H9 (cell line): ENCODE measurements at regions not wholly inside any gene's neighbourhood (a gene's known extent, or its start where the extent isn't known, plus 50 kb on each side); places are given as distances from the start of the nearest gene placed in this dataset.

Experiments
- DNase-seq: peaks from one replicate; pipeline ENCODE4 v3.0.0-alpha.2; 2017
- H2AFZ ChIP-seq: one replicate; pipeline ENCODE4 v1.6.1; 2013; ENCODE audit warnings: mild to moderate bottlenecking, low read length, control low read depth, moderate library complexity
- H2AK5ac ChIP-seq: 2 replicates; pipeline ENCODE4 v1.6.1; 2013; ENCODE audit warnings: low read length, control low read depth, mixed read lengths; ENCODE audit not compliant: insufficient read length
- H2BK120ac ChIP-seq: one replicate; pipeline ENCODE4 v1.6.1; 2013; ENCODE audit warnings: low read depth, mild to moderate bottlenecking, low read length, control low read depth, inconsistent platforms; ENCODE audit not compliant: poor library complexity, severe bottlenecking
- H2BK12ac ChIP-seq: 2 replicates; pipeline ENCODE4 v1.6.1; 2013; ENCODE audit warnings: low read length, control low read depth, mixed read lengths, low read depth; ENCODE audit not compliant: insufficient read length
- H2BK15ac ChIP-seq: 2 replicates; pipeline ENCODE4 v1.6.1; 2013; ENCODE audit warnings: low read depth, low read length, control low read depth
- H2BK20ac ChIP-seq: one replicate; pipeline ENCODE4 v1.6.1; 2013; ENCODE audit warnings: low read depth, mild to moderate bottlenecking, low read length, control low read depth, inconsistent platforms; ENCODE audit not compliant: poor library complexity, severe bottlenecking
- H2BK5ac ChIP-seq: 2 replicates; pipeline ENCODE4 v1.6.1; 2013; ENCODE audit warnings: low read length, control low read depth, mixed read lengths; ENCODE audit not compliant: insufficient read length
- H3K14ac ChIP-seq: 2 replicates; pipeline ENCODE4 v1.6.1; 2013; ENCODE audit warnings: low read length, control low read depth; ENCODE audit not compliant: insufficient read depth
- H3K18ac ChIP-seq: 2 replicates; pipeline ENCODE4 v1.6.1; 2013; ENCODE audit warnings: low read depth, mild to moderate bottlenecking, mixed read lengths, low read length, control low read depth; ENCODE audit not compliant: insufficient read length
- H3K23ac ChIP-seq: 2 replicates; pipeline ENCODE4 v1.6.1; 2013; ENCODE audit warnings: low read length, control low read depth, mixed read lengths, low read depth; ENCODE audit not compliant: insufficient read length
- H3K23me2 ChIP-seq: 2 replicates; pipeline ENCODE4 v1.6.1; 2013; ENCODE audit warnings: low read depth, mild to moderate bottlenecking, mixed read lengths, low read length, control low read depth; ENCODE audit not compliant: insufficient read length, poor library complexity, severe bottlenecking
- H3K27ac ChIP-seq: 2 replicates; pipeline ENCODE4 v1.5.1; 2013; ENCODE audit warnings: low read length, control low read depth, mixed read lengths, low read depth; ENCODE audit not compliant: insufficient read length
- H3K27me3 ChIP-seq: 2 replicates; pipeline ENCODE4 v1.6.1; 2013; ENCODE audit warnings: low read length, control low read depth, inconsistent platforms; ENCODE audit not compliant: insufficient read depth
- H3K4ac ChIP-seq: 2 replicates; pipeline ENCODE4 v1.6.1; 2013; ENCODE audit warnings: low read depth, mild to moderate bottlenecking, control low read depth, inconsistent platforms, low read length, moderate library complexity
- H3K4me1 ChIP-seq: 2 replicates; pipeline ENCODE4 v1.6.1; 2013; ENCODE audit warnings: low read length, control low read depth, inconsistent platforms; ENCODE audit not compliant: insufficient read depth
- H3K4me2 ChIP-seq: 2 replicates; pipeline ENCODE4 v1.6.1; 2013; ENCODE audit warnings: low read length, control low read depth, mixed read lengths; ENCODE audit not compliant: insufficient read length, insufficient read depth
- H3K56ac ChIP-seq: 2 replicates; pipeline ENCODE4 v1.6.1; 2013; ENCODE audit warnings: low read depth, mild to moderate bottlenecking, mixed read lengths, low read length, control low read depth; ENCODE audit not compliant: insufficient read length
- H3K79me1 ChIP-seq: 2 replicates; pipeline ENCODE4 v1.6.1; 2013; ENCODE audit warnings: low read depth, mild to moderate bottlenecking, moderate library complexity, low read length, control low read depth, inconsistent platforms; ENCODE audit not compliant: insufficient read depth, poor library complexity, severe bottlenecking
- H3K79me2 ChIP-seq: 2 replicates; pipeline ENCODE4 v1.6.1; 2013; ENCODE audit warnings: low read length, control low read depth, inconsistent platforms; ENCODE audit not compliant: insufficient read depth
- H3K9ac ChIP-seq: 2 replicates; pipeline ENCODE4 v1.6.1; 2013; ENCODE audit warnings: low read length, control low read depth, mixed read lengths; ENCODE audit not compliant: insufficient read length; ENCODE audit errors: extremely low read depth
- H3K9me3 ChIP-seq: one replicate; pipeline ENCODE4 v1.6.1; 2013; ENCODE audit warnings: low read depth, low read length, inconsistent platforms; ENCODE audit not compliant: control insufficient read depth
- H3T11ph ChIP-seq: one replicate; pipeline ENCODE4 v1.6.1; 2013; ENCODE audit warnings: mild to moderate bottlenecking, low read length, control low read depth, inconsistent platforms
- H4K20me1 ChIP-seq: one replicate; pipeline ENCODE4 v1.6.1; 2013; ENCODE audit not compliant: control insufficient read depth, insufficient read length, insufficient read depth
- H4K5ac ChIP-seq: 2 replicates; pipeline ENCODE4 v1.6.1; 2013; ENCODE audit warnings: low read depth, mild to moderate bottlenecking, mixed read lengths, low read length, control low read depth; ENCODE audit not compliant: insufficient read length
- H4K8ac ChIP-seq: replicated peaks from 2 replicates; pipeline ENCODE4 v1.6.1; 2013; ENCODE audit warnings: low read length, control low read depth, mixed read lengths, low read depth; ENCODE audit not compliant: insufficient read length
- H4K91ac ChIP-seq: 2 replicates; pipeline ENCODE4 v1.6.1; 2013; ENCODE audit warnings: low read depth, mild to moderate bottlenecking, moderate library complexity, mixed read lengths, low read length, control low read depth; ENCODE audit not compliant: insufficient read length
- H3K27ac Mint-ChIP-seq, 3 experiments: 2 replicates in 2 of 3; 3 replicates in 1 of 3; pipeline ENCODE4 v1.8.0; 2020 to 2021; ENCODE audit warnings: mixed read lengths in 3 of 3, mild to moderate bottlenecking in 1 of 3, moderate library complexity in 1 of 3
- H3K27me3 Mint-ChIP-seq: 2 replicates; pipeline ENCODE4 v1.8.0; 2021; ENCODE audit warnings: low read depth, mild to moderate bottlenecking, moderate library complexity, mixed read lengths
- H3K36me3 Mint-ChIP-seq, 3 experiments: 2 replicates in 2 of 3; 3 replicates in 1 of 3; pipeline ENCODE4 v1.8.0; 2020 to 2021; ENCODE audit warnings: low read depth in 3 of 3, mixed read lengths in 3 of 3; ENCODE audit not compliant: insufficient read depth in 1 of 3
- H3K4me1 Mint-ChIP-seq, 2 experiments: 2 replicates each; pipeline ENCODE4 v1.8.0; 2020; ENCODE audit warnings: mixed read lengths in 2 of 2
- H3K4me3 Mint-ChIP-seq, 2 experiments: 2 replicates in 1 of 2; 3 replicates in 1 of 2; pipeline ENCODE4 v1.8.0; 2020 to 2021; ENCODE audit warnings: mild to moderate bottlenecking in 2 of 2, mixed read lengths in 2 of 2, moderate library complexity in 1 of 2
- H3K9me3 Mint-ChIP-seq, 2 experiments: 2 replicates in 1 of 2; 3 replicates in 1 of 2; pipeline ENCODE4 v1.8.0; 2020; ENCODE audit warnings: mild to moderate bottlenecking in 2 of 2, mixed read lengths in 2 of 2, moderate library complexity in 1 of 2
- CTCF ChIP-seq: fragments of 200-600 bp; sonication (generic); conservative IDR thresholded peaks from 3 replicates; pipeline ENCODE4 v1.8.0; 2021; ENCODE audit warnings: antibody characterized with exemption, mild to moderate bottlenecking
- WGBS: extraction: QIAGEN DNeasy Blood & Tissue Kit; methylation state at CpG from one replicate; pipeline ENCODE4 v1.1.7; 2013; ENCODE audit warnings: missing lambda C conversion rate, low lambda C conversion rate, mixed read lengths; ENCODE audit not compliant: insufficient read length; ENCODE audit errors: extremely low coverage; 5-methylcytosine and 5-hydroxymethylcytosine counted together

- H2BK20ac ChIP-seq: no peak overlapping the region
- H3K4ac ChIP-seq: no peak overlapping the region
- no peak overlapping the region for H3K9ac ChIP-seq
- no peaks in the 10 kb centered on the region for H3K9me3 ChIP-seq
- H3K18ac ChIP-seq: no peak overlapping the region
- H3K23me2 ChIP-seq: no peaks in the 10 kb centered on the region
- H3K27ac ChIP-seq: no peak overlapping the region
- H3K27me3 ChIP-seq: peaks cover 2% of the 10 kb centered on the region; the same call in 1 of the 2 replicates
- H2BK5ac ChIP-seq: no peak overlapping the region
- Mint-ChIP-seq H3K9me3 (peaks cover 5 to 6% of the 10 kb centered on the region in 2 experiments; a peak in 4 of 5 replicates), H3K4me3 (peak overlapping the region; percentile 4 to 61; a peak in 4 of 5 replicates), H3K4me1 (peaks cover 15 to 32% of the 10 kb centered on the region in 2 experiments), H3K27ac (peak overlapping the region in 1 of 3 experiments; percentile 19; a peak in 1 of 7 replicates), H3K27me3 (peaks cover 89% of the 10 kb centered on the region), H3K36me3 (peaks cover 0 to 6% (median 0%) of the 10 kb centered on the region in 3 experiments; a peak in 1 of 7 replicates)
- H3K56ac ChIP-seq: no peak overlapping the region
- H3K23ac ChIP-seq: no peak overlapping the region
- H2AFZ ChIP-seq: no peak overlapping the region
- H3T11ph ChIP-seq: no peak overlapping the region
- peak; percentile 66 for DNase-seq
- H3K79me2 ChIP-seq: no peaks in the 10 kb centered on the region
- no peak overlapping the region for H4K5ac ChIP-seq
- no peak overlapping the region for H4K8ac ChIP-seq
- H2AK5ac ChIP-seq: no peak overlapping the region
- H2BK120ac ChIP-seq: no peak overlapping the region
- no peaks in the 10 kb centered on the region for H4K20me1 ChIP-seq
- H3K79me1 ChIP-seq: no peaks in the 10 kb centered on the region
- H3K4me1 ChIP-seq: no peaks in the 10 kb centered on the region
- no peak overlapping the region for H2BK12ac ChIP-seq
- WGBS: no CpG with 5 or more reads among the region's 19 CpGs
- peak overlapping the region; percentile 54 for H3K4me2 ChIP-seq
- H4K91ac ChIP-seq: no peak overlapping the region
- no peak overlapping the region for H2BK15ac ChIP-seq
- no peak overlapping the region for H3K14ac ChIP-seq
- no peak for TF ChIP-seq CTCF
These were observed 203.7 kb upstream of the MSX2 start for GRCh38 chr5:174520420-174521396.
